HG02610 (cell line): ENCODE measurements at regions not wholly inside any gene's neighbourhood (a gene's known extent, or its start where the extent isn't known, plus 50 kb on each side); places are given as distances from the start of the nearest gene placed in this dataset.
A peak's percentile ranks its signal among the peaks of the same experiment; 100 is the strongest.
"Not testable (repeated sequence)": the region's sequence is repeated elsewhere in the genome, so short reads cannot be mapped to it uniquely, and the experiment has no call there.

Experiments used
- ATAC-seq: cut with Tn5 transposase; IDR thresholded peaks from one replicate; pipeline ENCODE4 v1.9.1; 2021; ENCODE audit warnings: mild to moderate bottlenecking, moderate library complexity; ENCODE audit not compliant: unreplicated experiment

- peak; percentile 56 for ATAC-seq
Measured at GRCh38 chr11:93608364-93608763, 53.1 kb upstream of the CEP295 start.

- ATAC-seq: no peak
Measured at GRCh38 chr11:93606721-93607120, 54.8 kb upstream of the CEP295 start.

GRCh38 chr11:93606314-93606713 lies 55.2 kb upstream of the CEP295 start:
- ATAC-seq: no peak

GRCh38 chr11:93605642-93606041 lies 55.8 kb upstream of the CEP295 start:
- ATAC-seq: no peak

GRCh38 chr11:93604008-93604660 lies 57.3 kb upstream of the CEP295 start:
- no peak for ATAC-seq

- ATAC-seq: no peak
Measured at GRCh38 chr11:93603225-93604007, 58.1 kb upstream of the CEP295 start.

- ATAC-seq: not testable (repeated sequence)
Measured at GRCh38 chr11:93596171-93596570, 53.0 kb upstream of the SMCO4 start.
